ENCODE measurements at regions not wholly inside any gene's neighbourhood (a gene's known extent, or its start where the extent isn't known, plus 50 kb on each side); places are given as distances from the start of the nearest gene placed in this dataset.
A peak's percentile ranks its signal among the peaks of the same experiment; 100 is the strongest.

DNA sequence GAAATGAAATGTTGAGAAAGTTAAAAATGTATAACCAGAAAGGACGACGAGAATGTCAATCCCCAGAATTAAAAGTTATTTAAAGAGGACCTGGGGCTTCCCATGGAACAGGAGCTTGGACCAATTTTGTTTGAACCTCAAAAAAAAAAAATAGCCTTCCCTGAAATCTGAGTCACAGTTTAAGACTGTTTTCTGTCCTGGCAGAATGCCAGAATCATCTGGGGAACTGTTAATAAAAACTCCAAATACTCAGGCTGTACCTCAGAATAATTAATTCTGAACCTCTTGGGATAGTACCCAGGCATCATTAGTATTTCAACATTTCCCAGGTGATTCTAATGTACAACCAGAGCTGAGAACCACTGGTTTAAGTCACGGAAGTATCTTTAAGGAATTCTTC lies 102.2 kb upstream of the SLCO6A1 start:
- H3K4me1 ChIP-seq (ENCODE audit: control insufficient read depth in 5 of 5, insufficient read depth in 5 of 5, low read length in 5 of 5), result peaks cover 0 to 2% (median 0%) of the 10 kb centered on the region in 5 donors
- H3K9me3 ChIP-seq (ENCODE audit: control insufficient read depth in 4 of 4, insufficient read depth in 3 of 4, low read length in 3 of 4), result no peaks in the 10 kb centered on the region
- H3K4me3 ChIP-seq, result no peak overlapping the region
- ATAC-seq (ENCODE audit: insufficient read depth, low FRiP score) (no peak), DNase-seq (peak in 1 of 3 donors; percentile 2)
- 78 to 87% methylated on average over 3 of the region's 3 CpGs for WGBS, 2 donors
- H3K27me3 ChIP-seq (ENCODE audit: control insufficient read depth in 3 of 3, insufficient read depth in 3 of 3, low read length in 2 of 3), result no peaks in the 10 kb centered on the region
- H3K36me3 ChIP-seq (ENCODE audit: control insufficient read depth in 4 of 4, insufficient read depth in 4 of 4, low read length in 4 of 4), result no peaks in the 10 kb centered on the region
- TF ChIP-seq, protein P1, sequence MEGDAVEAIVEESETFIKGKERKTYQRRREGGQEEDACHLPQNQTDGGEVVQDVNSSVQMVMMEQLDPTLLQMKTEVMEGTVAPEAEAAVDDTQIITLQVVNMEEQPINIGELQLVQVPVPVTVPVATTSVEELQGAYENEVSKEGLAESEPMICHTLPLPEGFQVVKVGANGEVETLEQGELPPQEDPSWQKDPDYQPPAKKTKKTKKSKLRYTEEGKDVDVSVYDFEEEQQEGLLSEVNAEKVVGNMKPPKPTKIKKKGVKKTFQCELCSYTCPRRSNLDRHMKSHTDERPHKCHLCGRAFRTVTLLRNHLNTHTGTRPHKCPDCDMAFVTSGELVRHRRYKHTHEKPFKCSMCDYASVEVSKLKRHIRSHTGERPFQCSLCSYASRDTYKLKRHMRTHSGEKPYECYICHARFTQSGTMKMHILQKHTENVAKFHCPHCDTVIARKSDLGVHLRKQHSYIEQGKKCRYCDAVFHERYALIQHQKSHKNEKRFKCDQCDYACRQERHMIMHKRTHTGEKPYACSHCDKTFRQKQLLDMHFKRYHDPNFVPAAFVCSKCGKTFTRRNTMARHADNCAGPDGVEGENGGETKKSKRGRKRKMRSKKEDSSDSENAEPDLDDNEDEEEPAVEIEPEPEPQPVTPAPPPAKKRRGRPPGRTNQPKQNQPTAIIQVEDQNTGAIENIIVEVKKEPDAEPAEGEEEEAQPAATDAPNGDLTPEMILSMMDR (IDR thresholded peaks at IDR 0.05; ENCODE audit: control extremely low read depth, extremely low read depth), result no peak
- no peak overlapping the region for H3K9ac ChIP-seq (ENCODE audit: insufficient read depth in 1 of 2, low read length in 2 of 2)
- no peak overlapping the region for H3K27ac ChIP-seq (ENCODE audit: low read depth in 1 of 2, low read length in 1 of 2)

DNA sequence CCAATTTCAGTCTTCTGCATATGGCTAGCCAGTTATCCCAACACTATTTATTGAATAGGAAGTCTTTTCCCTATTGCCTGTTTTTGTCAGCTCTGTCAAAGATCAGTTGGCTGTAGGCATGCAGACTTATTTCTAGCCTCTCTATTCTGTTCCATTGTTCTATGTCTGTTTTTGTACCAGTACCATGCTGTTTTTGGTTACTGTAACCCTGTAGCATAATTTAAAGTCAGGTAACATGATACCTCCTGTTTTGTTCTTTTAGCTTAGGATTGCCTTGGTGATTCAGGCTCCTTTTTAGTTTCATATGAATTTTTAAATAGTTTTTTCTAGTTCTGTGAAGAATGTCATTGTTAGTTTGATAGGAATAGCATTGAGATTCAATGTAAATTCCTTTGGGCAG lies 104.9 kb upstream of the SLCO6A1 start:
- H3K27ac ChIP-seq (ENCODE audit: low read depth in 1 of 2, low read length in 1 of 2), result no peak overlapping the region
- TF ChIP-seq, protein P1 (IDR thresholded peaks at IDR 0.05; ENCODE audit: control extremely low read depth, extremely low read depth), result no peak
- no peaks in the 10 kb centered on the region for H3K27me3 ChIP-seq (ENCODE audit: control insufficient read depth in 3 of 3, insufficient read depth in 3 of 3, low read length in 2 of 3)
- no peaks in the 10 kb centered on the region for H3K36me3 ChIP-seq (ENCODE audit: control insufficient read depth in 4 of 4, insufficient read depth in 4 of 4, low read length in 4 of 4)
- H3K4me1 ChIP-seq (ENCODE audit: control insufficient read depth in 5 of 5, insufficient read depth in 5 of 5, low read length in 5 of 5), result no peaks in the 10 kb centered on the region
- H3K9me3 ChIP-seq (ENCODE audit: control insufficient read depth in 4 of 4, insufficient read depth in 3 of 4, low read length in 3 of 4), result no peaks in the 10 kb centered on the region
- DNase-seq (no peak), ATAC-seq (ENCODE audit: insufficient read depth, low FRiP score) (no peak)
- no peak overlapping the region for H3K4me3 ChIP-seq
- no peak overlapping the region for H3K9ac ChIP-seq (ENCODE audit: insufficient read depth in 1 of 2, low read length in 2 of 2)

DNA sequence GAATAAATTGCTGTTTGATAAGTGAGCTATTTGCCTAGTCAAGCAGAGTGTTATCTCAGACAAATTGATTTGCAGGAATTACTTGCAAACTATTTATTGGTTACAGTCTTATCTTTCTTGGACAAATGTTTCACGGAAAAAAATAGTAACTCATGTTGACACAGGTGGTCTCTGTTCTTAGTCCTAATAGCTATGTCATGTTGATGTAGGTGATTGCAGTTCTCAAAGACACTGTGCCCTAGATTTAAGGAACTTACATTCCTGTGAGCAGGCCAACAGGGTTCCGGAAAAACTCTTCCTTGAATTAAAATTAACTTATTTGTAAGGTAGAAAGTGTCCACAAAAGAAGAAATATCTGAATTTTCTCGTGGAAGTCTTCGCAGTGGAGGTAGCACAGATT lies 109.6 kb upstream of the SLCO6A1 start:
- WGBS, 2 donors, result 79 to 85% methylated on average over 4 of the region's 4 CpGs
- Histone ChIP-seq H3K9ac (ENCODE audit: insufficient read depth in 1 of 2, low read length in 2 of 2) (no peak overlapping the region), H3K27ac (ENCODE audit: low read depth in 1 of 2, low read length in 1 of 2) (no peak overlapping the region), H3K4me1 (ENCODE audit: control insufficient read depth in 5 of 5, insufficient read depth in 5 of 5, low read length in 5 of 5) (no peaks in the 10 kb centered on the region), H3K9me3 (ENCODE audit: control insufficient read depth in 4 of 4, insufficient read depth in 3 of 4, low read length in 3 of 4) (no peaks in the 10 kb centered on the region), H3K36me3 (ENCODE audit: control insufficient read depth in 4 of 4, insufficient read depth in 4 of 4, low read length in 4 of 4) (no peaks in the 10 kb centered on the region), H3K4me3 (no peak overlapping the region), H3K27me3 (ENCODE audit: control insufficient read depth in 3 of 3, insufficient read depth in 3 of 3, low read length in 2 of 3) (no peaks in the 10 kb centered on the region)
- ATAC-seq (ENCODE audit: insufficient read depth, low FRiP score) (no peak), DNase-seq (no peak)
- TF ChIP-seq, protein P1 (IDR thresholded peaks at IDR 0.05; ENCODE audit: control extremely low read depth, extremely low read depth), result no peak

- H3K36me3 ChIP-seq (ENCODE audit: control insufficient read depth in 4 of 4, insufficient read depth in 4 of 4, low read length in 4 of 4), result no peaks in the 10 kb centered on the region
- no peak for DNase-seq
- ATAC-seq (ENCODE audit: insufficient read depth, low FRiP score), result no peak
- H3K27ac ChIP-seq (ENCODE audit: low read depth in 1 of 2, low read length in 1 of 2), result no peak overlapping the region
- H3K9me3 ChIP-seq (ENCODE audit: control insufficient read depth in 4 of 4, insufficient read depth in 3 of 4, low read length in 3 of 4), result no peaks in the 10 kb centered on the region
- TF ChIP-seq, protein P1 (IDR thresholded peaks at IDR 0.05; ENCODE audit: control extremely low read depth, extremely low read depth), result no peak
- H3K9ac ChIP-seq (ENCODE audit: insufficient read depth in 1 of 2, low read length in 2 of 2), result no peak overlapping the region
- 83 to 91% methylated on average over 1 of the region's 1 CpG for WGBS, 2 donors
- H3K27me3 ChIP-seq (ENCODE audit: control insufficient read depth in 3 of 3, insufficient read depth in 3 of 3, low read length in 2 of 3), result no peaks in the 10 kb centered on the region
- H3K4me3 ChIP-seq, result no peak overlapping the region
- H3K4me1 ChIP-seq (ENCODE audit: control insufficient read depth in 5 of 5, insufficient read depth in 5 of 5, low read length in 5 of 5), result no peaks in the 10 kb centered on the region
Observed at GRCh38 chr5:102611312-102611711, 112.5 kb upstream of the SLCO6A1 start.
